Panc1 (cell line): ENCODE measurements at regions not wholly inside any gene's neighbourhood (a gene's known extent, or its start where the extent isn't known, plus 50 kb on each side); places are given as distances from the start of the nearest gene placed in this dataset.

Source experiments
- ATAC-seq: fragments of 200-7000 bp; cut with Tn5 transposase; 2 replicates; pipeline ENCODE4 v1.9.1; 2020; ENCODE audit warnings: mild to moderate bottlenecking, moderate library complexity
- BruUV-seq: library from RNA; stranded (reverse); fragments of 400-500 nt; replicated peaks from 2 replicates; lab custom pipeline; 2021; lab: Mats Ljungman, UMichigan
- CTCF ChIA-PET: fragments of 300-600 bp; sonication (Branson Sonifier 250); formaldehyde crosslinking; loops from one replicate; lab custom pipeline; 2022; ENCODE audit warnings: antibody characterized with exemption; lab: Charles Lee
- POLR2A ChIA-PET: fragments of 300-600 bp; sonication (Branson Sonifier 250); formaldehyde crosslinking; loops from one replicate; lab custom pipeline; 2022; ENCODE audit warnings: antibody characterized with exemption; lab: Charles Lee
- DNase-seq: peaks from one replicate; pipeline ENCODE4 v3.0.0-alpha.2; 2010; ENCODE audit warnings: low read depth, low spot score
- H3K27ac ChIP-seq: 2 replicates; pipeline ENCODE4 v1.5.1; 2011; ENCODE audit warnings: mild to moderate bottlenecking, low read length, inconsistent platforms
- H3K27me3 ChIP-seq: fragments of 200-500 bp; sonication (Bioruptor generic); 2 replicates; pipeline ENCODE4 v1.6.0; 2014; ENCODE audit warnings: low read length, inconsistent platforms; ENCODE audit not compliant: control insufficient read depth, insufficient read depth
- H3K36me3 ChIP-seq: fragments of 200-500 bp; sonication (Bioruptor generic); 2 replicates; pipeline ENCODE4 v1.5.1; 2014; ENCODE audit warnings: inconsistent platforms, mild to moderate bottlenecking, low read length, moderate library complexity; ENCODE audit not compliant: control insufficient read depth, insufficient read depth
- H3K4me1 ChIP-seq: 2 replicates; pipeline ENCODE4 v1.5.1; 2011; ENCODE audit warnings: inconsistent platforms, mild to moderate bottlenecking, low read length, moderate library complexity; ENCODE audit not compliant: control insufficient read depth, insufficient read depth
- H3K4me3 ChIP-seq, 2 experiments: 2 replicates each; pipeline ENCODE4 v1.5.1; 2011 to 2012; ENCODE audit warnings: low read depth in 2 of 2, low read length in 2 of 2, mild to moderate bottlenecking in 2 of 2, inconsistent platforms in 1 of 2, moderate library complexity in 1 of 2
- H3K9me3 ChIP-seq: fragments of 200-500 bp; sonication (Bioruptor generic); 2 replicates; pipeline ENCODE4 v1.5.1; 2014; ENCODE audit warnings: low read depth, mild to moderate bottlenecking, inconsistent platforms, low read length, moderate library complexity; ENCODE audit not compliant: control insufficient read depth, insufficient read depth
- CTCF ChIP-seq: fragments of 450-650 bp; IDR thresholded peaks from 2 replicates; pipeline ENCODE4 v1.5.1; 2017; ENCODE audit warnings: mild to moderate bottlenecking
- POLR2AphosphoS5 ChIP-seq: IDR thresholded peaks from 2 replicates; pipeline ENCODE4 v1.6.1; 2012; ENCODE audit warnings: mild to moderate bottlenecking, low read depth, low read length, moderate library complexity
- REST ChIP-seq, 2 experiments: IDR thresholded peaks; 2 replicates each; pipeline ENCODE4 v1.6.1; 2011 to 2012; ENCODE audit warnings: low read depth in 2 of 2, control low read depth in 1 of 2, low read length in 1 of 2, mild to moderate bottlenecking in 1 of 2, moderate library complexity in 1 of 2; ENCODE audit not compliant: insufficient read depth in 1 of 2
- SIN3A ChIP-seq: IDR thresholded peaks from 2 replicates; pipeline ENCODE4 v1.6.1; 2012; ENCODE audit warnings: low read depth, mild to moderate bottlenecking, low read length, moderate library complexity, borderline replicate concordance; ENCODE audit not compliant: insufficient read depth
- TCF7L2 ChIP-seq: IDR thresholded peaks from 2 replicates; pipeline ENCODE4 v1.6.1; 2011; ENCODE audit warnings: mild to moderate bottlenecking, low read depth, low read length, inconsistent platforms
- in situ Hi-C: cut with HindIII; loops from 2 replicates; pipeline ENCODE4 v1.10.0; 2016; ENCODE audit warnings: low sequenced_read_pairs, low pct_unique_long_range_greater_than_20kb
- intact Hi-C: fragments of 100-400 bp; cut with micrococcal nuclease; formaldehyde crosslinking; loops from one replicate; pipeline ENCODE4 v1.10.0; 2022; ENCODE audit not compliant: unreplicated experiment

GRCh38 chr1:222991177-222991576 is 151.9 kb downstream of the TLR5 start:
- in situ Hi-C loops, result no loop called here
- DNase-seq, result no peak
- intact Hi-C loops, result no loop called here
- ATAC-seq, result no peak
- ChIA-PET POLR2A (no interaction called here), CTCF (no interaction called here)
- H3K36me3 ChIP-seq, result no peaks in the 10 kb centered on the region
- H3K4me1 ChIP-seq, result no peaks in the 10 kb centered on the region
- no peaks in the 10 kb centered on the region for H3K27me3 ChIP-seq
- TF ChIP-seq POLR2AphosphoS5 (no peak), SIN3A (no peak), TCF7L2 (no peak), CTCF (no peak), REST (IDR thresholded peaks at IDR 0.05; ENCODE audit: insufficient read depth in 1 of 2, low read depth in 2 of 2, low read length in 1 of 2) (no peak)
- no peaks in the 10 kb centered on the region for H3K9me3 ChIP-seq
- BruUV-seq, result no TSS peak
- no peak overlapping the region for H3K27ac ChIP-seq
- no peak overlapping the region for H3K4me3 ChIP-seq

GRCh38 chr1:222991908-222992307 is 151.1 kb downstream of the TLR5 start:
- Histone ChIP-seq H3K9me3 (no peaks in the 10 kb centered on the region), H3K4me3 (no peak overlapping the region), H3K27ac (no peak overlapping the region), H3K36me3 (no peaks in the 10 kb centered on the region), H3K27me3 (no peaks in the 10 kb centered on the region), H3K4me1 (no peaks in the 10 kb centered on the region)
- intact Hi-C loops, result no loop called here
- ATAC-seq (no peak), DNase-seq (no peak)
- ChIA-PET CTCF (no interaction called here), POLR2A (no interaction called here)
- TF ChIP-seq POLR2AphosphoS5, result no peak
- TF ChIP-seq SIN3A, result no peak
- no peak for TF ChIP-seq REST (IDR thresholded peaks at IDR 0.05; ENCODE audit: insufficient read depth in 1 of 2, low read depth in 2 of 2, low read length in 1 of 2)
- no peak for TF ChIP-seq TCF7L2
- no peak for TF ChIP-seq CTCF
- in situ Hi-C loops, result no loop called here
- no TSS peak for BruUV-seq
